Astrocyte of the spinal cord (primary cell): ENCODE measurements at regions not wholly inside any gene's neighbourhood (a gene's known extent, or its start where the extent isn't known, plus 50 kb on each side); places are given as distances from the start of the nearest gene placed in this dataset.

Experiments used
- DNase-seq: peaks from one replicate; pipeline ENCODE4 v3.0.0; 2011; ENCODE audit warnings: low read depth, low spot score
- H3K4me3 ChIP-seq: 2 replicates; pipeline ENCODE4 v1.5.1; 2011; ENCODE audit warnings: low read depth, mild to moderate bottlenecking, low read length, moderate library complexity
- in situ Hi-C: cut with HindIII; loops from 2 replicates; pipeline ENCODE4 v1.10.0; 2017; ENCODE audit warnings: low sequenced_read_pairs
- TF ChIP-seq, protein P1 (sequence below): IDR thresholded peaks from 2 replicates; pipeline ENCODE4 v1.5.1; 2012; ENCODE audit warnings: low read depth, mild to moderate bottlenecking, low read length, inconsistent platforms

DNA sequence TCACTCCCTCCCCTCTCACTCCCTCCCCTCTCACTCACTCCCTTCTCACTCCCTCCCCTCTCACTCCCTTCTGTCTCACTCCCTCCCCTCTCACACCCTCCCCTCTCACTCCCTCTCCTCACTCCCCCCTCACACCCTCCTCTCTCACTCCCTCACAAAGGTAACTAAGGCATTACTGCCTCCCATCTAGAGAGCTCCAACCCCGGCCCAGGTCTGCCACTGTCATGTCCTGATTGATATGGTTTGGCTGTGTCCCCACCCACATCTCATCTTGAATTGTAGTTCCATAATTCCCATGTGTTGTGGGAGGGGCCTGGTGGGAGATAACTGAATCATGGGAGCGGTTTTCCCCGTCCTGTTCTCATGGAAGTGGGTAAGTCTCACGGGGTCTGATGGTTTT is 359.9 kb upstream of the MYT1L start:
- in situ Hi-C loops, result no loop called here
- TF ChIP-seq, protein P1, sequence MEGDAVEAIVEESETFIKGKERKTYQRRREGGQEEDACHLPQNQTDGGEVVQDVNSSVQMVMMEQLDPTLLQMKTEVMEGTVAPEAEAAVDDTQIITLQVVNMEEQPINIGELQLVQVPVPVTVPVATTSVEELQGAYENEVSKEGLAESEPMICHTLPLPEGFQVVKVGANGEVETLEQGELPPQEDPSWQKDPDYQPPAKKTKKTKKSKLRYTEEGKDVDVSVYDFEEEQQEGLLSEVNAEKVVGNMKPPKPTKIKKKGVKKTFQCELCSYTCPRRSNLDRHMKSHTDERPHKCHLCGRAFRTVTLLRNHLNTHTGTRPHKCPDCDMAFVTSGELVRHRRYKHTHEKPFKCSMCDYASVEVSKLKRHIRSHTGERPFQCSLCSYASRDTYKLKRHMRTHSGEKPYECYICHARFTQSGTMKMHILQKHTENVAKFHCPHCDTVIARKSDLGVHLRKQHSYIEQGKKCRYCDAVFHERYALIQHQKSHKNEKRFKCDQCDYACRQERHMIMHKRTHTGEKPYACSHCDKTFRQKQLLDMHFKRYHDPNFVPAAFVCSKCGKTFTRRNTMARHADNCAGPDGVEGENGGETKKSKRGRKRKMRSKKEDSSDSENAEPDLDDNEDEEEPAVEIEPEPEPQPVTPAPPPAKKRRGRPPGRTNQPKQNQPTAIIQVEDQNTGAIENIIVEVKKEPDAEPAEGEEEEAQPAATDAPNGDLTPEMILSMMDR, result no peak
- no peak for DNase-seq
- H3K4me3 ChIP-seq, result no peak overlapping the region

DNA sequence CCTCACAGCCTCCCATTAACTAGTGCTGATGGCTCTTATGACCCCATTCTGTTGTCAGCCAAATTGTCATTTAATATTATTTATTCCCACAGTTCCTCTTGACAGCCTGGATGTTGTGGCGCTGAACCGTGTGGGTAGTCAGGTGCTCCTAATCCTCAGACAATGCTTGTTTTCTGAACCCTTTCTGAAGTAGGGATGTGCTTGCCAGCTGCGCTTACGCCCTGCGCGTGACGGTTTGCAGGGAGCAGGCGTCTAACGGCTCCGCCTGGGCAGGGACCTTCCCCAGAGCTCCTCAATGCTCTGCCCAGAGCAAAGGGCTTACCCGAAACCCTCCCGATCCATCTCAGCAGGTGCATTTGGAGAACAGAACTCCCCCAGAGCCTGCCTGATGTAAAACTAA is 358.2 kb upstream of the MYT1L start:
- H3K4me3 ChIP-seq, result no peak overlapping the region
- no peak for DNase-seq
- in situ Hi-C loops, result no loop called here
- TF ChIP-seq, protein P1, result no peak

DNA sequence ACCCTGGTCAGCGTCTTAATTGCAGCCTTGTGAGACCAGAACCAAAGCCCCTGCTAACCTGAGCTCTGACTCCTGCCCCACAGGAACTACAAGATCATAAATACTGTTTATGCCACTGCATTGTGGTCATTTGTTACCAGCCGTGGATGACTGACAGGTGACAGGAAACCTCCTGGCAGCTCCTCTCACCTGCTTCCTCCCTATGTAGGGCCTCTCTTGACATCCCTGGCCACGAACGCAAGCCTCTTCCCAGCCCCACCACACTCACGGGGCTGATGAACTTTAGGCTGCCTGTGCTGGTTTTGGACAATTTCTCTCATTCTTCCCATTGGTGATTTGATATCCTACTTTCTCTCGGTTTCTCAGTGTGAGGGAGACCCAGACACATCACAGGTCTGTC is 357.2 kb upstream of the MYT1L start:
- no peak overlapping the region for H3K4me3 ChIP-seq
- TF ChIP-seq, protein P1, result no peak
- in situ Hi-C loops, result no loop called here
- no peak for DNase-seq

DNA sequence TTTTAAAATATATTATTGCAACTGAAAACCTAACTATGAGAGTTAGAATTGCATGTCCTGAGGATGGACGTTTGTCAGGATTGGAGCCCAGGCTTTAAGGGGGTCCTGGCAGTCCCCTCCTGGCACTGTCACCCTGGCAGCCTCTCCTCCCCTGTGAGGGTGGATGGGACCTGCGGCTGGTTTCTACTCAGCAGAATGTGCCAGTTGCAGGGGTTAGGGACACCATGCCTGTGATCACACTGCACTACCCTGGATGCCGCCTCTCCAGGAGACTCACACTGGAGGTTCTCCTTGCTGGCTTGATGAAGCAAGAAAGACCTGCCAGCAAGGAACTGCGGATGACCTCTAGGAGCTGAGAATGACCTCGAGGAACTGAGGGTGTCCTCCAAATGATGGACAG is 356.7 kb upstream of the MYT1L start:
- in situ Hi-C loops, result no loop called here
- H3K4me3 ChIP-seq, result no peak overlapping the region
- no peak for DNase-seq
- TF ChIP-seq, protein P1, result no peak

DNA sequence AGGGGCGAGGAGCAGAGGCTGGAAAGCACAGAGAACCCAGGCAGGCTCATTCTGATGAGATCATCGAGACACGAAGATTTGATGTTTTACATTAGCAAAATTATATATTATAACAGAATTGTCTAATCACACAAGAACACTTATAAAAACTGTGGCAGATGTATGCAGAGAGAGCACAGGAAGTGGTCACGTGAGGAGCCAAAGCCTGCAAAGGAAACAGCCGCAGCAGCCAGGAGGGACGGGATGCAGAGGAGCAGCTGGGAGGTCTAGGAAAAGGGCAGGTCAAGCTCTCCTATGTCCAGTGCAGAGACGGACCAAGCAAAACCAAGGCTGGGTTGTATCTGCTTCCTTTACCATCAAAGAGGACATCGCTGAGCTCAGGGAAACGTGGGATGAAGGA is 355.1 kb upstream of the MYT1L start:
- TF ChIP-seq, protein P1, result no peak
- DNase-seq, result no peak
- in situ Hi-C loops, result no loop called here
- no peak overlapping the region for H3K4me3 ChIP-seq

DNA sequence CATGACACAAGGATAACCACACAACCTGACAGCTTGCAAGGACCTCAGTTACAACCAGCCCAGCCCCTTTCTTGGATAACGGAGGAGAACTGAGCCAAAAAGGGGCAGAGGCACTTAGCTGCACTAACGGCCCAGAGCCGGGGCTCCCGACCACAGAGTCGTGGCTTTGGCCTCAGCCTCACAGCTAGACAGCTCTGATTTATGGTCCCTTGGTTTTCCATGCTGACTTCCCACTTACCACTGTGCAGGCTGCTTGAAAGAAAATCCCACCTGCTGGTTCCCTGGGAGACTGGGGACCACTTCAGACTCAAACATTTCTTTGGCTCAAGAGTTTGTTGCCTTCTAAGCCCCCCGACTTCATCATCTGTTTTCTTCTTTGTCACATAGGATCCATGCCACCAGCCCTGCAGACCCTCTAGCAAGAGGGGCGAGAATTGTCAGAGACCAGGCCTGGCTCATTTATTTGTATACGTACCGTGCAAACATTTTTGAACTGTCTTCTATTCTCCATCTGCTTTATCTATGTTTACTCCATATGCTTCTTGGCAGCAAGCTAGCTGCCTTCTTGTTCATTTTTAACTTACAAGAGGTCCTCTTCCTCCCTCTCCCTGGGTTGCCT is 352.6 kb upstream of the MYT1L start:
- TF ChIP-seq, protein P1, result no peak
- no peak overlapping the region for H3K4me3 ChIP-seq
- in situ Hi-C loops, result no loop called here
- DNase-seq, result no peak
